ENCODE measurements at regions not wholly inside any gene's neighbourhood (a gene's known extent, or its start where the extent isn't known, plus 50 kb on each side); places are given as distances from the start of the nearest gene placed in this dataset.

DNA sequence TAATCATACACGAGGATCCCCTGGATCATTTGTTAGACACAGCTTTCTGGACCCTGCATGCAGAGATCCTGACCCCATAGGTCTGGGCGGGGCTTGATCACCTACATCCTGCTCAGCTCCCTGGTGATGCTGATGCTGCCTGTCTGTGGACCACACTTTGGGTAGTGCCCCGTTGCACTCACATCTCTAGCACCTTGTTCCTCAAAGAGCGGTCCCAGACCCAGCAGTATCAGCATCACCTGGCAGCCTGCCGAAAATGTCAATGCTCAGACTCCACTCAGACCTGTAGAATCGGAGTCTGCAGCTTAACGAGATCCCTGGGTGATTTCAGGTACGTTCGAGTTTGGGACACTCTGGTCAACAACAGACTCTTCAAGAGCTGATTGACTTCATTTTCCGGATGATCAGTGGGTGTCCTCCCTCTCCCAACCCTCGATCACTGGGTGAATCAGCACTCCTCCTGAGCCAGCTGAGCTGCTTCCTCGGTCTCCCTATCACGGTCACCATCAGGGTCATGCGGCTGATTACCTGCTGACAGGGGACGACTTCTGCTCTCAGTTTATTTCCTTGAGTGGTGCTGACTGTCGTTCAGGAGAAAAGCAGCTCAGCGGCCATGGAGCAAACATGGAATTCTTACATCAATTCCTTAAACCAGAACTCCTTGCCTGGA, 150.6 kb upstream of the RAB12 start:
- DNase-seq (ENCODE audit: low read depth), result no peak

DNA sequence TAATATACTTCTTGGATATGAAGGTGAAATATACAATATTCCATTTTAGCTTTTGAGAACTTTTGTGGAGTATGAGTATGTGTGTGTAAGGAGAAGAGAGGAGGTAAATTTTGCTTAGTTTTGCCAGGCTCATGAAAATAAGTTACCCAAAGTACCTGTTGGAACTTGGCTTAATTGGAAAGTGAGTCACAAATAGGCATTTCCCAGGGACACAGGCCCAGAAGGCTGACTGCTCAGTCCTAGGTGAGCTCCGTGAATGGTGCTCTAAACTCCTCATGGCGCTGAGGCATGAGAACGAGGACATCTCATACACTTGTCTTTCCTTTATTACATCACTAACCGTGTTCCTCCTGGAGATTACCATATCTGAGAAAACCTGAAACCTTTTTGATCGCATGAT, 148.5 kb upstream of the RAB12 start:
- DNase-seq (ENCODE audit: low read depth), result no peak

DNA sequence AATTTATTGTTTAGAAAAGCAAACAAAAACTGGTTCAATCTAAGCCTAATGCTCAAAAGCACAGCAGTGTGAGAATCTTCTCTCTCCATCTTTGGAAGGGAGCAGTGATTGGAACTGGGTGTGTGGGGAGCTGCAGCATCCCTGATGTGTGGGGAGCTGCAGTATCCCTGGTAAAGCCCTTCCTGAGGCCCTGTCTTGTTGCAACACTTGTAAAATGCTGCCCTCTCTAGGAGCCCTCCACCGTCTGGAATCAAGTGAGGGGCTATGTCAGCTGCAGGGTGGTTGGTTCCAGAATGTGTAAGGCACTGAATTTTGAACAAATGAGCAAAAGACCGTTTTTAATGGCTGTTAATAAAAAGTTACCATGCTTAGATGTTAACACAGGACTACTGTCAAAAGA, 147.7 kb upstream of the RAB12 start:
- DNase-seq (ENCODE audit: low read depth), result no peak

DNA sequence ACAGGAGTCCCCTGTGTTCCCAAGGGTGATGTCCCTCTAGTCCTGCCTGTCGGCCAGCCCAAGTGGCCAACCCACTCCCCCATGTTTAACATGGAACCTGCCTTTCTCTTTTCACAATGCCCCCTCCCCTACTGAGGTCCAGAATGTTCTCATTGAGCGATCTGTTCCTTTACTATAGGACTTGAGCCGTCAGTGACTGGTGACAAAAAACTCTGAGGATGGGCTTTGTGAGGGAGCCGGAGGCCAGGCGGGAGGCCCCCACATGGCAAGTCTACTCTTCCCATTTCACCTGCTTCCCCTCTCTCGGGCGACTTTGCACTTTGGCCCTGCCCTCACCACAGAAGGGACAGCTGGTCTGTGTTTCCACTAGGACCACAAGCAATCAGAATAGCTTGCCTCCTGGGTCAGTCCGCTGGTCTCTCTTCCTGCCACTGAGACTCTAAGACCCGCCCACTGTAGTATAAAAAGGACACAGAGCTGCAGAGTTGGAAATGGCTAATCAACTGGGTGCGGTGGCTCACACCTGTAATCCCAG, 146.5 kb upstream of the RAB12 start:
- DNase-seq (ENCODE audit: low read depth), result no peak

DNA sequence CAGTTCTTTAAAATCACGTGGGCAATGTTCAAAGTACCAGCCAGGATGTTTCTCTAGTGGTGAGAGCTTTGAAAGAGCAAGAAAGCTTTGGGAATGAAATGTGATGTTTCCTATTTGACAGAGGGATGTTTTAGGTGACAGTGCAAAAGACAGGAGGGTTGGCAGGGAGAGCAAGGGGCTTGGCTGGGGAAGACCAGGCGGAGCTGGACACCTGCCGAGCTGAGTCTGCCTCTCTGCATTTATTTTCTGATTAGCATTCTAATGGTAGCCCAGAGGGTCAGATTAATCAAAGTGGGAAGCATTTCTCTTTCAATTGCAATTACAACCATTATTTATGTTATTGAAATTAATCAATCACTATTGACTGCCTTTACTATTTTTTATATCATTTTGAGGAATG, 145.4 kb upstream of the RAB12 start:
- DNase-seq (ENCODE audit: low read depth), result no peak

DNA sequence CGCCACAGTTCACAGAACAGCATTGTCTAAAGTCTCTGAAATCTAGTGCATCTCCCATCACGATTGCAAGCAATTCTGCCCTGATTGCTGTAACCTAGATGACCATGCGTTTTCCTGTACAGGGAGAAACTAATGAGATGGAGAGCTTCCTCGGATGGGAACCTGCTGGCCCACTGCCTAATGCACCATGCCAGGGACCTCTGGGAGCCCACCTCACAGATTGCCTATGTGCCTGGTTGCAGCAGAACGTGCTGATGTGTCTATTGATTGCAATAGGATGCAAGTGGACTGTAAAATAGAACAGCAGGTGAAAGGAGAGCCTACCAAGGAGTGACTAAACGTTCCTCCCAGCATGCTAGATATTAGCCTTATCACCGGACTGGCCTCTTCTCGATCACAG, 141.0 kb upstream of the RAB12 start:
- DNase-seq (ENCODE audit: low read depth), result no peak

DNA sequence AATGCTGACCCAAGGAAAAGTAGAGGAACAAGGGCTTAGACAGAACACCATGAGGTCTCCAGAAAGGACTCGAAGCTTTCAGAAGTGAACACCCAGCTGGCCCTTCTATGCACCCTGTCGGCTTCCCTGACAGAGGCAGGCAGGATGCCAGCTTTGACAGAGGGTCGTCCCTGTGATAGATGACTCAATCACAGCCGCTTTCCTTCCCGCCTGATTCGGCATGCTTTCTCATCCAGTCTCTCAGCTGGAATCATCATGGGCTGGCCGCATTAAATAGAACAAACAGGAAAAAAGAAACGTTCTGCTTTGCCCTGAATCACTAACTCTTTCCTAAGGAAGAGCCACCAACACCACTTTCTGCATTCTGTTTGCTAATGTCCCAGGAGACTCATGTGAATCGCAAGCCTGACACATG, 140.3 kb upstream of the RAB12 start:
- DNase-seq (ENCODE audit: low read depth), result no peak

DNA sequence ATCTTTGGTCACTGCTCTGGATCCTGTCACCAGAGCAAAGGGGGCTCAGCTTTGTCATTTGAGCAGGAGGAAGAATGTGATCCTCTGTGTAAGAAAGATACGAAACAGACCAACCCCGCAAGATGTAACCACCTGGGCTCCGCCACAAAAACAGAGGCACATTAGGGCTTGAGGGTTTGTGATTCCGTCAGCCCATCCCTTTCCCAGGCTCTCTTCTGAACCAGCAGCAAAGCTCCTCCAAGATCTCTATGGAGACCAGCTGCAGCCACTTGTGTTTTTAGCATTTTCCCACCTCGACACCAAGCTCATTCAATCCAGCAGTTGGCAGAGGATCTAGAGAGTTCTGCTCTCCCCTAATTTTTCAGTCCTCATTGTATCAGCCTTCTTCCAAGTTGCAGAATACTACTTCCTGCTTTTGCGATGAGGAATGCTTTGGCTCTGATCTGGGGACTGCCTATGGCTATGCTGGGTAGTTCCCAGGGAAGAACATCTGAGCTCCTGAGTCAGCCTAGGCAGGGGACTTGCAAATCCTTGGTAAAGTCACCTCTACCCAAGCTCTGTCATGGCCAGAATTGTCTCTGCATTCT, 139.6 kb upstream of the RAB12 start:
- DNase-seq (ENCODE audit: low read depth), result no peak

DNA sequence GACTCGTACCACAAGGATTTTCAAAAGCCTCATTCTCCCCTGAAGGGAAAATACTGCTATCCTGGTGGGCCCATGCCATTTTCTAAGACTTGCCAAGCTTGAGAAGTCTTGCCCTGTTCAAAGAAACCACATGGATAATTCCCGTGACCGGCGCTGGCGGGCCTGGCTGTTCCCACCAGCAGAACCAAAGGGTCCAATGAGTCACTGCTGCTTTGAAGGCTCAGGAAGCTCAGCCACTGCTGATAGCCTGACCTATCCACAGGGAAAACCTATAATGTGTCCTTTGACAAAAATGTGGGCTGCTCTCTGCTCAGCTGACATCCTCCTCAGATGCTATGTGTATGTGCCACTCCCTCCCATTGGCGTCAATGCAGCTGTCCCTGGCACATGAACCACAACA, 137.9 kb upstream of the RAB12 start:
- DNase-seq (ENCODE audit: low read depth), result no peak

DNA sequence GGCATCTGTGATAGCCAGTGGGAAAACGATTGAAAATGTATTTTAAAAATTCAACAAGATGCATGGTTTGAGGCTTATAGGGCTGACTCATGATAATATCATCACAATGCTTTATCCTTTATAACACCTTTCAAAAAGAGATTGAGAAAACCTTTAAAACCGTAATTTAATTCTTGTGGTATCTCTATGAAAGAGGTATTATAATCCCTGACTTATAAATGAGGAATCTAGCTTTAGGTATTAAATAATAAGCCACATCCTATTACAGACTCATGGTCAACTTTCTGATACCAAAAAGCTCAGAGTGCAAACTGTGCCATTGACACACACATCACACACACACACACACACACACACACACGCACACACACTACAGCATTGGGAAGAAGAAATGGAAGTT, 134.6 kb upstream of the RAB12 start:
- DNase-seq (ENCODE audit: low read depth), result no peak

DNA sequence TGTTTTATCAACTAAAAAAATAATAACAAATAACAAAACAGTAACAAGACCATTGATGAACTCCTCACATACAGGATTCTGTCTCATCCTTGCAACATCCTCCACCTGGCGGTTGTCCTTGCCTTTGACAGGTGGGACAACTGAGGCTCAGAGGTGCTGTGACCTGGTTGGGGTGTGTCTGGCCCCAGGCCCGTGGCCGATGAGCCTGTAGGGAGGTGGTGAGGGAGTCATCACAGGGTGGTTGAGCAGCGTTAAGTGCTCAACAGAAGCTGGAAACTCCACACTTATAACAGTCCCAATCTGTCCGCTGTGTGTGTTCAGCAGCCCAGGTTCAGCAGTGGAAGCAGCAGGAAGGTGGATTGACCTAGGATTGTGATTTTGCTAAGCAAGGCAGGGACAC, 131.6 kb upstream of the RAB12 start:
- no peak for DNase-seq (ENCODE audit: low read depth)

DNA sequence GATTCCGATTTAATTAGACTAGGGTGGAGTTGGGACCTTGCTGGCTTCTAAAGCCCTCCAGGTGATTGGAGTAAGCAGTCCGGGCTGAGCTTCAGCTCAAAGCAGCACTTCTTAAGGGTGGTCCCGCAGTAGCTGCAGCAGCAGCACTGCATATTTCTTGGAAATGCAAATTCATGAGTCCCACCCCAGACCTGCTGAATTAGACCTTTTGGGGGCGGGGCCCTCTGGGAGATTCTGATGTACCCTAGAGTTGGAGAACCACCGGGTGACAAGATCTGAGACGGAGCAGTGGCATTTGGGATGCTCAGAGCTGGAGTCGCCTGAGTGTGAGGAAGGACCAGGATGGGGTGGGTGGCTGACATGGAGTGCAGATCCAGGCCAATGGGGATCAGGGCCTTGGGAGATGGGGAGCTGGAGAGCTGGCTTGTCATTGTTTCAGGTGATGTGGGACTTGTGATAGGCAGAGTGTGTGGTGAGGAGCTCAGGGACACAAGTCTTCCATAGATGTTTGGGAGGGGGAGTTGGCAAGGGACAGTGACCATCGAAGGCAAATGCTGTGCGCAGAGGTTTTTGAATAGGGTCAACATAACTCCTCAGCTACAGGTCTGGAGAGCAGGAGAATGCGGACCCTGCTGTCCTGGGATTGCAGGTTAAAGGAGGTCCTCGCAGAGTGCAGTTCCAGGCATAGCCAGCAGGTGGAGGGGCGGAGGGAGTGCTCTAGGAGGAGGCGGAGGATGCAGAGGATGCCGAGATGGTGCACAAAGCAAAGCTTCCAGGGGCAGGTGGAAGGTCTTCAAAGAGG, 130.9 kb upstream of the RAB12 start:
- DNase-seq (ENCODE audit: low read depth), result peak; percentile 26

DNA sequence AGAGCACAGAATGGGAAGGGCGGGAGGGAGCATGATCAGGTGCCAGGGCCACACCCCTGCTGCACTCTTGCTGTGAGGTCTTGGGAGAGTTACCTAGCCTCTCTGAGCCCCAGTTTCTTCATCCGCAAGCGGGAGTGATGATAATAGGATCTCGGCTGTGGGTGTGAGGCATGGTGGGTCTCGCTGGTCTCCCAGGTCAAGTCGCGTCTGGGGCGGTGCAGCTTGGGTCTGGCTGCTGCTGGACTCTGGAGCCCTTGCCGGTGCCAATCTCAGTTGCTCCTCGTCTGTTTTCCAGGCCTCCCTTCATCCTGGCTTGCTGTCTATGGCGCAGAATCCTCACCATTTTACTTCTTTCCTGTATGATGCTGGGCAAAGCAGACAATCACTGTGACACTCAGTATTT, 130.3 kb upstream of the RAB12 start:
- no peak for DNase-seq (ENCODE audit: low read depth)

DNA sequence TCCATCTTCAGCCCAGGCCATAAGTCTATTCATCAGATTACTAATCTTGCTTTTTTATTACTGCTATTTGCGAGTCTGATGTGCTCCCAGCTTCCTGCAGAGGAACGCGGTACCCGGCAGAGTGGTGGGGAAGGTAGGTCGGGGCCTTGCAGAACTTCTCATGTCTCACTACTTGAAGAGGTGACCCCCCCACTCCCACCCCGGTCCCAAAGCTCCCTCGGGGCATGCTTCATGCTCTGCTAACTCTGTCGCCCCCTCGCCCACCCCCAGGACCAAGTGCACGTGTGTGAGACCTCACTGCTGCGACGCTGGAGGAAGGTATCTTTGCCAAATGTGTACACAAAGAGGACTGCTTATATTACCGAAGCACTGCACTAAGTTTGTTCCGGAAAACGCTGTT, 129.4 kb upstream of the RAB12 start:
- no peak for DNase-seq (ENCODE audit: low read depth)

DNA sequence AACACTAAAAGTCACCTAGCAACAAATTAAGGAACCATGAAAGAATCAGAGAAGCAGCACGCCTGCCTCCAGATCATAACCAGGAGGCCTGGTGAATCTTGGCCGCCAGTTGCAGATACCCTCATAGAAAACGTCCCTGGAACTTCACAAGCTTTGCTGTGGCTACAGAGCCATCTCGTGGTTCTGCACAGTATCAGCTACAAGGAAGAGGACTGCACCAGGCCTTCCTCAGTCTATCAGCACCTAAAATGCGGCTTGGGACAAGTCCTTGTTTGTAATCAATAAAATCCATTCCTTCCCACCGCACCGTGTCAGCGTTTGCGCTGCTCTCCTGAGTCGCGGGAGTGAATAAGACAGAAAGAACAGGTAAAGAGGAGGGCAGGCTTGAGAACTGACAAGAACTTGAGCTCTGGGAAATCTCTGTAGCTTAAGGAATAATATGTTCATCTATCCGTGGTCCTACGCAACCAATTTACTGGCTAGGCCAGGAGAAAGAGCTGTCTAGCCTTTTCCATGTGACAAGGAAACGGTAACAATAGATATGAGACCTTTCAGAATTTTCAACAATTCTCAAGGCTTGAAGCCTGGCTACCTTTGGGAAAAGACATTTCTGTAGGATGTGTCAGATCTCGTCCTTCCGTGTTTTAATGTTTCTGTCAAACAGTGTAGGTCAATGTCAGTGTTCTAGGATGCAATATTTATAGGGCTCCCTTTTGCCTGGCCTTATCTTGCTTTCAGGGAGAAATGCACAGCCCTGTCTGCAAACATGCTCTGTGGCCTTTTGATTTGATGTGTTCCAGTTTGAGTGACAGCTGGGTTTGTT, 128.5 kb upstream of the RAB12 start:
- no peak for DNase-seq (ENCODE audit: low read depth)

DNA sequence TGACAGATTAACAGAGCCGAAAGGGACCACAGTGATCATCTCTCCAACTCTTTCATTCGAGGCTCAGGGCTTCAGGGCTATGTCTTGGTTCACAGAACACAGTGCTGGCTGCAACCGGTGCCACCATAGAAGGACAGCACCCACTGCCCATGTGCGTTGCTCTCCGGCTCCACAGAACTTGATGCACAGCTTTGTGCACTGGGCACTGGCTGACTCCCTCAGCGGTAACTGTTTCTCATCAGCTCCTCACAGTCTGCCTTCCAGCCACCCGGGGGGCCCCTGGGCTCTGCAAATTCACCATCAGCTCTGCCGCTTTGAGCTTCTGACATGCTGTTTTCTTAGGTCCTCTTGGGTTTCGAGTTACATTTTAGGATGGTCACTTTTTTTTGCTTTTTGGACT, 124.3 kb upstream of the RAB12 start:
- DNase-seq (ENCODE audit: low read depth), result no peak

DNA sequence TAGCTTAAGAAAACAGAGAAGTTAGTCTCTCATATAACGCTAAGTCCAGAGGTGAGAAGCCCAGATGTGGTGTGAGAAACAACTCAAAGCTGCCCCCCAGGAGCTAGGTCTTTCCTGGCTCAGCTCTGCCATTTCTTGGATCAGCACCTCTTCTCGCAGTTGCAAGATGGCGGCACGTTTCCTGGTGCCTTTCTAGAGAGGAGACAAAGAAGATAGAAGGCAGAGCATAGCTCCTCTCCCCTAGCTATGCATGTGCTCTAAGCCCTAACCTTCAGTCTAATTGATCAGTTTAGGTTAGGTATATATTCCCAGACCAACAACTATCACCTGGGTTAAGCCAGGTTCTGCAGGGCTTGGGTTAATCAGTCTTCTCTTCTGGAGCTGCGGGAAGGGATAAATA, 119.5 kb upstream of the RAB12 start:
- no peak for DNase-seq (ENCODE audit: low read depth)

DNA sequence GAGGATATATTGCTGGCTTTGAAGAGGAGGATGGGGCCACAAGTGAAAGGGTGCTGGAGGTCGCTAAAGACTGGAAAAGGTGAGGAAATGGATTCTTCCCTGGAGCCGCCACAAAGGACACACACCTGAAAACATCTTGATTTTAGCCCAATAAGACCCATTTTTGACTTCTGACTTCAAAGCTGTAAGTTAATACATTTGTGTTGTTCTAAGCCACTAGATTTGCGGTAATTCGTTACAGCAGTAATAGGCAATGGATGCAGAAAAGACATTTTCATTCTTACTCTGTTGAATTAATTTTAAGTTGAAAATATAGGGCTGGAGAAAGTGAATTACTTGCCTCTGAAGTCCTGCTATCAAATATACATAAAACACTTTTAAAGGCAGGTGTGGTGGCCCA, 117.7 kb upstream of the RAB12 start:
- no peak for DNase-seq (ENCODE audit: low read depth)

DNA sequence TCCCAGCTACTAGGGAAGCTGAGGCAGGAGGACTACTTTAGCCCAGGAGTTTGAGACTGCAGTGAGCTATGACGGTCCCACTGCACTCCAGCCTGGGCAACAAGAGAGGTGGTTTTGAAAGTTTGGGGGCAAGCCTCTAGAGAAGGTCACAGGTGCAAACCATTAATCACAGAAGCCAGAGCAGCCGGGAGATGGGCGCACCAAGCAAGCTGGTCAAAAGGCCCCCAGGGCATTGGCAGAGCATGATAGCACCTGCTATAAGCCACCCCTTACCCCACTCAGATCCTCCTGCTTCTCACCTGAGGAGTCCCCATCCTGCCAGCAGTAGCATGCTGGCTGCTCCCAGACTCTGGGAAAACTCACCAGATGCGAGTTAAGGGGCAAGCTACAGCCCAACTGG, 116.1 kb upstream of the RAB12 start:
- DNase-seq (ENCODE audit: low read depth), result no peak

DNA sequence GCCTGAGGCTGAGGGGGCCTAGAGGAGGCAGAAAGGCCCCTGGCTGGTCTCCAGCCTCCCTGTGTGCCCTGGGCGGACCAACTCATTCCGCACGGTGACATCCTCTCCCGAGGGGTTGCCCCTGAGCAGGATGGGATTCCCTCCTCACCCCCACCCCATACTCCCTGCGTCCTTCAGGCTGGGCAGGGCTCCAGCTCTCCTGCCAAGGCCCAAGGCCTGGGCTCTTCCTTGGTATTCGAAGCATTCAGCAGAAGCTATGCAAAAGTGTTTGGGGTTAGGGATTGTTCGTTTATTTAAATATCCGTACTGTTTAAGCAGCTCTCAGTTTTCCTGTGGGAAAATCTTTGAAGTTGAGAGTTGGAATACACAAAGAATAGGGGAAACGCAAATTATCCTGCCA, 113.1 kb upstream of the RAB12 start:
- DNase-seq (ENCODE audit: low read depth), result no peak

DNA sequence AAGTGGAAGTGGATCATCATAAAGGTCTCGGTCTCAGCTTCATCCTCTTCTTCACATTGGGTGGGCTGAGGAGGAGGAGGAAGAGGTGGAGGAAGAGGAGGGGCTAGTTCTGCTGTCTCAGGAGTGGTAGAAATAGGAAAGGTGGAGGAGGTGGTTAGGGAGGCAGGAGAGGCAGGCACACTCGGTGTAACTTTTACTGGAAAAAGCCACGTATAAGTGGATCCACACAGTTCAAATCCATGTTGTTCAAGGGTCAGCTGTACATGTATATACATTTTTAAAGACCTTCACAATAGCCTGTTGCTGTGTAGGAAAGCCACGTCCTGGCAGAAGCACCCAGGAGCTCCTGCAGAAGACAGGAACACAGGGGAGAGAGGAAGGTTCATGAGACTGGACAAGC, 110.3 kb upstream of the RAB12 start:
- no peak for DNase-seq (ENCODE audit: low read depth)
